ENCODE measurements at regions not wholly inside any gene's neighbourhood (a gene's known extent, or its start where the extent isn't known, plus 50 kb on each side); places are given as distances from the start of the nearest gene placed in this dataset.

GRCh38 chr9:32881948-32882347 is 98.6 kb downstream of the TMEM215 start:
- H3K4me2 ChIP-seq (replicated peaks; ENCODE audit: low read depth, low read length, poor library complexity, severe bottlenecking): no peak overlapping the region
- H3K9me3 Mint-ChIP-seq (ENCODE audit: insufficient read depth): no peaks in the 10 kb centered on the region
- H3K4me3 ChIP-seq (ENCODE audit: control extremely low read depth in 1 of 5, extremely low read depth in 1 of 5, insufficient read depth in 1 of 5, low read depth in 2 of 5, low read length in 4 of 5): no peak overlapping the region
- H3K27me3 Mint-ChIP-seq: peaks cover 6% of the 10 kb centered on the region
- no peaks in the 10 kb centered on the region for H3K9me3 ChIP-seq (ENCODE audit: control extremely low read depth in 1 of 3, control insufficient read depth in 2 of 3, insufficient read depth in 1 of 3, low read length in 2 of 3)
- H3K27ac ChIP-seq (ENCODE audit: low read length in 2 of 2): no peak overlapping the region
- CTCF ChIA-PET: no interaction called here
- H2AFZ ChIP-seq (ENCODE audit: insufficient read depth, low read depth, low read length, poor library complexity, severe bottlenecking): no peak overlapping the region
- H3K4me1 Mint-ChIP-seq: peaks cover 4% of the 10 kb centered on the region
- WGBS (ENCODE audit: insufficient coverage): 91% methylated on average over 7 of the region's 10 CpGs
- DNase-seq: no peak
- POLR2A ChIA-PET: no interaction called here
- peaks cover 0 to 4% (median 0%) of the 10 kb centered on the region in 4 experiments for H3K27me3 ChIP-seq (replicated peaks in 1 of 4; ENCODE audit: control extremely low read depth in 1 of 4, control insufficient read depth in 3 of 4, insufficient read depth in 4 of 4, low read length in 3 of 4)
- H3K36me3 ChIP-seq (replicated peaks in 1 of 2; ENCODE audit: control extremely low read depth in 1 of 2, control insufficient read depth in 1 of 2, extremely low read depth in 1 of 2, insufficient read depth in 2 of 2, low read length in 1 of 2): no peaks in the 10 kb centered on the region
- H3K79me2 ChIP-seq (ENCODE audit: control insufficient read depth, insufficient read depth, low read length): no peaks in the 10 kb centered on the region
- TF ChIP-seq EZH2 (IDR thresholded peaks at IDR 0.05; ENCODE audit: borderline replicate concordance, insufficient read depth, low read depth, low read length, poor library complexity, severe bottlenecking) (no peak), CTCF (IDR thresholded peaks at IDR 0.05) (no peak)
- H3K4me3 Mint-ChIP-seq: no peak overlapping the region
- no peak for ATAC-seq (ENCODE audit: low read depth)
- H3K4me1 ChIP-seq (ENCODE audit: control insufficient read depth in 2 of 2, insufficient read depth in 2 of 2, low read length in 2 of 2): no peaks in the 10 kb centered on the region
- intact Hi-C loops (cut with micrococcal nuclease): no loop called here
- H3K9ac ChIP-seq (ENCODE audit: low read length): no peak overlapping the region
- H4K20me1 ChIP-seq (ENCODE audit: control insufficient read depth, insufficient read depth, low read length, poor library complexity, severe bottlenecking): no peaks in the 10 kb centered on the region
- no peak overlapping the region for H3K27ac Mint-ChIP-seq

DNA sequence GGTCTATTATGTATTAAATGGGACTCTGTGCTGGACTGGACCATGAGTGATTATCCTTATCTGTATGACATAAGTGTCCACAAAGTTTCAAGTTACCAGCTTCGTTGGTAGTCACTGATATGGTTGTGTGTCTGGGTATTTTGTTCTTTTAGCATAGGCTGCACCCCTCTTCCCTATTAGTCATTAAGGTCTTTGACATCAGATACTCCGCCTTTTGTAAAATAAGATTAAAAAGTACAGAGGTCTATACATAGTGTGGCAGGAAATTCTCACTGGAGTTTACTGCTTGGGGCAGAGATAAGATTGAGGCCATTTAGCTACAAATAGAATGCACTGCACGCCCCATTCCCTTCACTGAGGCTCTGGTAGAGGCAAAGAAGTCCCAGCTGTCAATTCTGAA is 99.4 kb downstream of the TMEM215 start:
- Histone ChIP-seq H3K9me3 (ENCODE audit: control extremely low read depth in 1 of 3, control insufficient read depth in 2 of 3, insufficient read depth in 1 of 3, low read length in 2 of 3) (no peaks in the 10 kb centered on the region), H3K4me3 (ENCODE audit: control extremely low read depth in 1 of 5, extremely low read depth in 1 of 5, insufficient read depth in 1 of 5, low read depth in 2 of 5, low read length in 4 of 5) (no peak overlapping the region), H3K27me3 (replicated peaks in 1 of 4; ENCODE audit: control extremely low read depth in 1 of 4, control insufficient read depth in 3 of 4, insufficient read depth in 4 of 4, low read length in 3 of 4) (peaks cover 0 to 4% (median 0%) of the 10 kb centered on the region in 4 experiments), H3K79me2 (ENCODE audit: control insufficient read depth, insufficient read depth, low read length) (no peaks in the 10 kb centered on the region), H4K20me1 (ENCODE audit: control insufficient read depth, insufficient read depth, low read length, poor library complexity, severe bottlenecking) (no peaks in the 10 kb centered on the region), H3K36me3 (replicated peaks in 1 of 2; ENCODE audit: control extremely low read depth in 1 of 2, control insufficient read depth in 1 of 2, extremely low read depth in 1 of 2, insufficient read depth in 2 of 2, low read length in 1 of 2) (no peaks in the 10 kb centered on the region), H3K4me1 (ENCODE audit: control insufficient read depth in 2 of 2, insufficient read depth in 2 of 2, low read length in 2 of 2) (no peaks in the 10 kb centered on the region), H3K4me2 (replicated peaks; ENCODE audit: low read depth, low read length, poor library complexity, severe bottlenecking) (no peak overlapping the region), H3K9ac (ENCODE audit: low read length) (no peak overlapping the region), H2AFZ (ENCODE audit: insufficient read depth, low read depth, low read length, poor library complexity, severe bottlenecking) (no peak overlapping the region), H3K27ac (ENCODE audit: low read length in 2 of 2) (no peak overlapping the region)
- CTCF ChIA-PET: no interaction called here
- H3K4me1 Mint-ChIP-seq: peaks cover 3% of the 10 kb centered on the region
- no peak overlapping the region for H3K27ac Mint-ChIP-seq
- TF ChIP-seq CTCF (IDR thresholded peaks at IDR 0.05) (no peak), EZH2 (IDR thresholded peaks at IDR 0.05; ENCODE audit: borderline replicate concordance, insufficient read depth, low read depth, low read length, poor library complexity, severe bottlenecking) (no peak)
- no peak for ATAC-seq (ENCODE audit: low read depth)
- DNase-seq: no peak
- H3K27me3 Mint-ChIP-seq: peaks cover 6% of the 10 kb centered on the region
- no peaks in the 10 kb centered on the region for H3K9me3 Mint-ChIP-seq (ENCODE audit: insufficient read depth)
- WGBS (ENCODE audit: insufficient coverage): 0% methylated on average over 1 of the region's 3 CpGs
- intact Hi-C loops (cut with micrococcal nuclease): no loop called here
- H3K4me3 Mint-ChIP-seq: no peak overlapping the region
- POLR2A ChIA-PET: no interaction called here
